AG20443 (cell line): ENCODE measurements at regions not wholly inside any gene's neighbourhood (a gene's known extent, or its start where the extent isn't known, plus 50 kb on each side); places are given as distances from the start of the nearest gene placed in this dataset.
"Not testable (repeated sequence)": the region's sequence is repeated elsewhere in the genome, so short reads cannot be mapped to it uniquely, and the experiment has no call there.

Source experiments
- DNase-seq: peaks from one replicate; pipeline ENCODE4 v3.0.0; 2012; ENCODE audit warnings: low spot score, mixed read lengths

GRCh38 chr3:35401671-35402070 lies 237.7 kb upstream of the ARPP21 start:
- DNase-seq: no peak

- DNase-seq: no peak
Observed at GRCh38 chr3:35404571-35404970, 234.8 kb upstream of the ARPP21 start.

DNA sequence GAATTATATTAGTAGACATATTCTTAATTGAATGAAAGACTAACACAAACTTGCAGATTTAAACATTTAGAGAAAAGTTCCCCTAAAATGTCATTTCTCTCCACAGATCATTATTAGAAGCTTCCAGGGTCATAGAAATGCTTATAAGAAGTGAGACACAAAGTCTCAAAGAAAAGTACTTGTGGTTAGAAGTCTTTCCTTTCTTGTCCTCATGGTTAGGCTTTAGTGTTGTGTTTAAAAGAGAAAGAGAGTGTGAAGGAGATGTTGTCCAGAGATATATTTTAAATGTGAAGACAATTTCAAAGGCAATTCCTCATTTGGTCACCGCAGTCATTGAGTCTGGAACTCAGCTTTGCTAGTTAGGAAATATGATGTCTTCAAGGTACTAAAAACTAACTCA lies 230.4 kb upstream of the ARPP21 start:
- no peak for DNase-seq

DNA sequence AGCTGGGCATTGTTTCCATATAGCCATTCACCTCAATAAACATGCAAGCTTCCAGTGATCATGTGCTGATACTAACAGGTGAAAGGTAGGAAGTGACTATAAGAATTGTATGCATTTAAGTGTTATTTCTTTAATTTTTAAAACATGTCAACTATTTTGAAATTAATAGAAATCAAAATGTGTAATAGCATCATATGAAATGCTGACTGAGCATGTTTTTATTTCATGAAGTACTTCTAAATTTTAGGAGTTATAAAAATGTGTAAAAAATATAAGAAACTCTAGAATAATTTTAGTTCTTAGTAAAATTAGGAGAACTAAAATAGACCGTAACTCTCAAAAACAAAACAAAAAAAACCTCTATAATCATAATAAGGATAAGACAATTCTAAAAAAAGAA lies 229.3 kb upstream of the ARPP21 start:
- DNase-seq: no peak

DNA sequence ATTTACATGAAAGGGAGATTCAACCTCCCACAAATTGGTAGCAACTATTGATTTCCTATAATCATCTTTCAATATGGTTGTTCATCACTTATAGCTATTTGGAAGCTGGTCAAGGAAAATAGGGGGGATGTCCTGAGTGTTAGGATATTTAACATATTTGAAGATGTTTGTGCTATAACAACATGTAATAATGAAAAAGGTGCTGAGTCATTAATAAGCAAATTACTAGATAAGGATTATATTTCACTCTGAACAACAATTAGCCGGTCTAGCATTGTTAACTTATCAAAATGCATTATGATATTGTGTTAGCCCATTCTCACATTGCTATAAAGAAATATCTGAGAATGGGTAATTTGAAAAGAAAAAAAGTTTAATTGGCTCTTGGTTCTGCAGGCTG lies 225.8 kb upstream of the ARPP21 start:
- no peak for DNase-seq

DNA sequence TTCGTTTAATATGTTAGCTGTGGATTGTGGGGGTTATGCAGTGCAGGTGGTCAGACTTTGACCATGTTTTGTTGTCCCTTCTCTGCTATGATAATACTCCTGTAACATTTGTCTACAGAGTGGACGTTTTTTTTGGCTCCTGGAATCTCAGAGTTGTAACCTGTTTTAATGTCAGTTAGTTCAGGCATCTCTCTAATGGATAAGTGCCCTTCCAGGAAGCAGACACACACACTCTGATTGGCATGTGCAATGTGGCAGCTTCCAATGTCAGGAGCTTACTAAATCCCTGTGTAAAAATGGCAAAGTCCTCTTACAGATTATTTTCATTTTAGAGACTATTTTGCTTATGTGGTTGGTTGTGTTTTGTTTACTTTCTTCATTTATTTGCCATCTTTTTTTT lies 222.2 kb upstream of the ARPP21 start:
- no peak for DNase-seq

- no peak for DNase-seq
Observed at GRCh38 chr3:35422101-35422500, 217.2 kb upstream of the ARPP21 start.

GRCh38 chr3:35422836-35423601 lies 216.3 kb upstream of the ARPP21 start:
- DNase-seq: no peak

DNA sequence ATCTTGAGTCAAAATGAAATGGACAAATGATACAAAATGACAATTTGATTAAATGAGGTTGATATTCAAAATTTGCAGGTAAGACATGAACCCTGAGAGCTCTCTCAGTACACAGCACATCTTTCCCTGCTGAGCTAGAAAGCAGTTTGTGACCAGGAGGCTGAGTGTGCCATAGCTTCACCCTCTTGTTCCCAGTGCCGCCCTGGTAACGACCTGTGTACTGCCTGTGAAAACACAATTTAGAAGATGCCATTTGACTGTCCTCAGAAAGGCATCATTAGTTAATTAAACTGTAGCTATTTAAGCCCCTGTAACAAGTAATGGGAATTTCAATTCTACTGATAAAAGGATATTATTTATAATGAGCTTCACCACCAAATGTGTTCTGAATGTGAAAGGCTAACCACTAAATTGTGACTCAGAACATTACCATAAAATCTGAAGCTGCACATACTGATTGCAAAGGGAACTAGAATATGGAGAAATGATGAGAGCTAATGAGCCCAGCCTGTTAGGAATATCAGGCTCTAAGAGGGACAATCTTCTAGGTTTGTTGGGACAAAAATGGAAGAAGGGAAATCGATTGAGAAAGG lies 212.9 kb upstream of the ARPP21 start:
- no peak for DNase-seq

DNA sequence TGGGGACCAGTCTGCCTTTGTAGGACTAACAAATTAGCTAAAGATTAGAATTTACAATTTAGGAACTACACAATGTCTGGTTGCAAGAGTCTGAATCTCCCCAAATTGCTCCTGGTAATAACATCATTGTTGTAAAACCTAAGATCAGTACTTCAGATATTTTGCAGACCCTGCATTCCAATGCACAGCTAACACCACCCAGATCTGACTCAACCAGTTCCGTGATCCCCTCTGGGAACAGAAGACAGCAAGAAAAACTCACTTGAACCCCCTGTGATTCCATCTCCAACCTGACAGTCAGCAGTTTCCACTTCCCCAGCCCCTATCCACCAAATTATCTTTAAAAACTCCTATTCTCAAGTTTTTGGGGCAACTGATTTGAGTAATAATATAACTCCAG lies 201.9 kb upstream of the ARPP21 start:
- DNase-seq: no peak

GRCh38 chr3:35438101-35438500 lies 201.2 kb upstream of the ARPP21 start:
- no peak for DNase-seq

DNA sequence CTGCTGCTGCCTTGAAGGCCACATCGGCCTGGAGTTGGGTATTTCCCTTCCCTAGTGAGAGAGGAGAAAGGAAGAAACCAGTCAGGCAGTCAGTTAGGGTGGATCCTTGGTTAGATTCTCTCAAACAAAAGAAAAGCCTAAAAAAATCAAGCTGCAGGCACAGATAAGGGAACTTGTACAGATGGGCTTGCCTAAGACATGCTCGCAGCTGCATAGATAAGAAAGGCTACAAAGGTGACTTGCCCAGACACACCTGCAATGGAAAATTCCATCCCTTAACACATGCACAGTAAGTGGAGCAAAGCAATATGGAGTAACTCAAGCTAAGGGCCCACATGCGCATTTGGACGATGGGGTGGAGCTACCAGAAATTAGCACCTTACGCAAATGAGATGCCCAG lies 199.7 kb upstream of the ARPP21 start:
- no peak for DNase-seq

- DNase-seq: no peak
Observed at GRCh38 chr3:35440826-35441225, 198.5 kb upstream of the ARPP21 start.

GRCh38 chr3:35446896-35447295 lies 192.4 kb upstream of the ARPP21 start:
- DNase-seq: no peak

DNA sequence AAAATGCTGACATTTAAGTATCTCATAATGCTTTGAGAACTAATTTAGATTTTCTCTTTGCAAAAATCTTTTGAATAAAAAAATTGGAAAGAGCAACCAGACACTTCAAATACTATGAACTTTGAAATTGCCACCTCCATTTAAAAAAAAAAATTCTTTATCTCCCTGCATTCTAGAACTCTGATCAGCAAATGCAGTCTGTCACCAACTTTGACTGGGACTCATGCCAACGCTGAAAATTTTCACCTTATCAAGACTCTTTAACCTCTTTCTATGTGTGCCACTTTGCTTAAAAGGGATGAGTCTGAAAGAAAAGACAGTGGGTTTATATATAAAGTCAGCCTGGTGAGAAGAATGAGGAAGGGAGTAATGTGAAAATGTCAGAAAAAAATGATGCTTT lies 191.2 kb upstream of the ARPP21 start:
- no peak for DNase-seq

DNA sequence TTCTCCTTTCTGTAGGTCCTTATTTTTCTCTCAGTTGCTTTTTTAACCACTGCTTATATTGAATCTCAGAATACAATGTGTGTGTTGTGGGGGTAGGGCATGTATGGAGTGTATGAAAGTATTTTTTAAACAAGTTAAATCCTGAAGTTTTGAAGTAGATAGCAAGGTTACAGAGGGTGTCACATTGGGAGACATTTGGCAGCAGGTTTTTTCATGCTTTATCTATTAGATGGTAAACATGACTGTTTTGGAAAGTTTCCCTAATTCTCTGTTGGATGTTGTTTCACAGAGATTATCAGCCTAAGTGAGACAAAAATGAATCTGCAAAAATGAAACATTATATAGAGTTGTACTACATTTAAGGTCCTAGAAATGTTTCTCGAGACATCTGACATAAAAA lies 190.6 kb upstream of the ARPP21 start:
- no peak for DNase-seq

GRCh38 chr3:35454819-35455218 lies 184.5 kb upstream of the ARPP21 start:
- DNase-seq: not testable (repeated sequence)

GRCh38 chr3:35473956-35474355 lies 165.4 kb upstream of the ARPP21 start:
- DNase-seq: no peak

- DNase-seq: not testable (repeated sequence)
Observed at GRCh38 chr3:35482566-35482965, 156.8 kb upstream of the ARPP21 start.

DNA sequence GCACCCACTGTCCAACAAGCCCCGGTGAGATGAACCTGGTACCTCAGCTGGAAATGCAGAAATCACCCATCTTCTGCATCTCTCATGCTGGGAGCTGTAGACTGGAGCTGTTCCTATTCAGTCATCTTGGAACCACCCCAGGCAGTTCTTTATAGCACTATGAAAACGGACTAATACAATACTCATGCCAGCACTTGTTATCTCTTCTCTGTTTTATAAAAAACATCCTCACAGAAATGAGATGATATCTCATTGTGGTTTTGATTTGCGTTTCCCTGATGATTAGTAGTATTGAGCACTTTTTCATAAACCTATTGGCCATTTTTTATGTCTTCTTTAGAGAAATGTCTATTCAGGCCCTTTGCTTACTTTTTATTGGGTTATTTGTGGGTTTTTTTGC lies 156.2 kb upstream of the ARPP21 start:
- no peak for DNase-seq

- DNase-seq: no peak
Observed at GRCh38 chr3:35484929-35485530, 154.3 kb upstream of the ARPP21 start.

GRCh38 chr3:35486295-35486694 lies 153.0 kb upstream of the ARPP21 start:
- no peak for DNase-seq

DNA sequence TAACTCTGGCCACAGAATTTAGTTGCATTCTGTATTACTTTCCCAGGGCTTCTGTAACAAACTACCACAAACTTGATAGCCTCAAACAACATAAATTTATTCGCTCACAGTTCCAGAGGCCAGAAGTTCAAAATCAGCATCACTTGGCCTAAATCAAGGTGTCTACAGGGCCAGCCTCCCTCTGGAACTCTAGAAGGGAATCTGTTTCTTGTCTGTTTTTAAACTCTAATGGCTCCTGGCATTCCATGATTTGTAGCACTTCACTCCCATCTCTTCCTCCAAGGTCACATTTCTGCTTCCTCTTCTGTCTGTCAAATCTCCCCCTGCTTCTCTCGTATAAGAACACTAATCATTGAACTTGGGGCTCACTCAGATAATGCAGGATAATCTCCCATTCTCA lies 151.9 kb upstream of the ARPP21 start:
- no peak for DNase-seq

DNA sequence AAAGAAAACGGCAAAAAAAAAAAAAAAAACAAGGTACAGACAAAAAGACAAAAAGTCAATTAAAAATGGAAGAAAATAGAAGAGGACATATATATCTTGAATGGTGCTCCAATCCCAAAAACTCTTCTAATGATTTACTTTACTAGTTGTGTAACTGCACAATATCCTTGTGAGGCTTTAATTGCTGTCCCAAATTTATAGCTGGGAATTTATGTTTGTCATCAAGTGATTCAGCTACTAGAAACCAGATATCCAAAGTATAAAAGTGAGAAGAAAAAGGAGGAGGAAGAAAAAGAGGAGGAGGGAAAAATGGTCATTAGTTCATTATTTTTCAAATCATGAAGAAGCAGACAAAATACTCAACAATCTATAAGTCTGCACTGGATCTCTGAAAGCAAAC lies 150.8 kb upstream of the ARPP21 start:
- no peak for DNase-seq
